IMR-90 (cell line): ENCODE measurements at regions not wholly inside any gene's neighbourhood (a gene's known extent, or its start where the extent isn't known, plus 50 kb on each side); places are given as distances from the start of the nearest gene placed in this dataset.

Experiments
- ATAC-seq: fragments of 200-7000 bp; cut with Tn5 transposase; 2 replicates; pipeline ENCODE4 v1.9.1; 2020; ENCODE audit warnings: low read depth, mild to moderate bottlenecking, moderate library complexity
- BruUV-seq: library from RNA; stranded (reverse); fragments of 400-500 nt; replicated peaks from 2 replicates; lab custom pipeline; 2021; lab: Mats Ljungman, UMichigan
- CTCF ChIA-PET: fragments of 300-600 bp; formaldehyde crosslinking; extraction: SDS; loops from one replicate; lab custom pipeline; 2021; ENCODE audit warnings: antibody characterized with exemption; lab: Yijun Ruan, JAX
- POLR2A ChIA-PET: fragments of 300-600 bp; sonication (Branson Sonifier 250); formaldehyde crosslinking; loops from one replicate; lab custom pipeline; 2022; ENCODE audit warnings: antibody characterized with exemption; ENCODE audit not compliant: unreplicated experiment; lab: Charles Lee
- DNase-seq: peaks from one replicate; pipeline ENCODE4 v3.0.0; 2013
- H2AFZ ChIP-seq: replicated peaks from 2 replicates; pipeline ENCODE3; 2013; ENCODE audit warnings: low read length, mild to moderate bottlenecking; ENCODE audit not compliant: poor library complexity
- H2AK5ac ChIP-seq: 2 replicates; pipeline ENCODE4 v1.6.1; 2013; ENCODE audit warnings: low read depth, low read length, inconsistent platforms
- H2AK9ac ChIP-seq: replicated peaks from 2 replicates; pipeline ENCODE3; 2013; ENCODE audit warnings: mild to moderate bottlenecking, low read depth, low read length, moderate library complexity; ENCODE audit not compliant: poor library complexity
- H2BK120ac ChIP-seq: 2 replicates; pipeline ENCODE4 v1.6.1; 2013; ENCODE audit warnings: low read depth, low read length, inconsistent platforms
- H2BK15ac ChIP-seq: 3 replicates; pipeline ENCODE4 v1.6.1; 2013; ENCODE audit warnings: low read depth, low read length, inconsistent platforms
- H2BK20ac ChIP-seq: 2 replicates; pipeline ENCODE4 v1.6.1; 2013; ENCODE audit warnings: low read depth, mild to moderate bottlenecking, inconsistent platforms, low read length, moderate library complexity
- H2BK5ac ChIP-seq: 2 replicates; pipeline ENCODE4 v1.6.1; 2013; ENCODE audit warnings: mild to moderate bottlenecking, low read depth, low read length, inconsistent platforms; ENCODE audit not compliant: poor library complexity, severe bottlenecking
- H3K14ac ChIP-seq: replicated peaks from 2 replicates; pipeline ENCODE4 v1.6.1; 2013; ENCODE audit warnings: low read depth, low read length, inconsistent platforms
- H3K18ac ChIP-seq: 2 replicates; pipeline ENCODE4 v1.6.1; 2013; ENCODE audit warnings: low read depth, low read length, control low read depth
- H3K23ac ChIP-seq: 2 replicates; pipeline ENCODE4 v1.6.1; 2013; ENCODE audit warnings: low read depth, low read length, inconsistent platforms
- H3K27ac ChIP-seq: 2 replicates; pipeline ENCODE4 v1.5.1; 2013; ENCODE audit warnings: mild to moderate bottlenecking, control low read depth, low read length; ENCODE audit not compliant: insufficient read depth
- H3K27me3 ChIP-seq: 2 replicates; pipeline ENCODE4 v1.6.1; 2013; ENCODE audit warnings: low read length; ENCODE audit not compliant: control insufficient read depth, insufficient read depth
- H3K36me3 ChIP-seq: 2 replicates; pipeline ENCODE4 v1.6.1; 2013; ENCODE audit warnings: low read length, mixed read lengths; ENCODE audit not compliant: control insufficient read depth, insufficient read depth
- H3K4ac ChIP-seq: 2 replicates; pipeline ENCODE4 v1.6.1; 2013; ENCODE audit warnings: low read depth, low read length, inconsistent platforms
- H3K4me1 ChIP-seq: 2 replicates; pipeline ENCODE4 v1.6.1; 2013; ENCODE audit warnings: low read length, mixed read lengths; ENCODE audit not compliant: control insufficient read depth, insufficient read depth
- H3K4me2 ChIP-seq: 2 replicates; pipeline ENCODE4 v1.6.1; 2013; ENCODE audit warnings: low read depth, mild to moderate bottlenecking, control low read depth, low read length, moderate library complexity
- H3K4me3 ChIP-seq: 2 replicates; pipeline ENCODE4 v1.5.1; 2013; ENCODE audit warnings: low read depth, mild to moderate bottlenecking, control low read depth, low read length, moderate library complexity; ENCODE audit not compliant: insufficient read depth
- H3K56ac ChIP-seq: 2 replicates; pipeline ENCODE4 v1.6.1; 2013; ENCODE audit warnings: low read length, inconsistent platforms; ENCODE audit not compliant: insufficient read depth; ENCODE audit errors: extremely low read depth
- H3K79me1 ChIP-seq, 2 experiments: 2 replicates each; pipeline ENCODE4 v1.6.1; 2013; ENCODE audit warnings: low read length in 2 of 2, inconsistent platforms in 1 of 2, low read depth in 1 of 2
- H3K9ac ChIP-seq: 2 replicates; pipeline ENCODE4 v1.6.1; 2013; ENCODE audit warnings: low read depth, low read length, control low read depth
- H3K9me1 ChIP-seq: 2 replicates; pipeline ENCODE4 v1.6.1; 2013; ENCODE audit warnings: low read length, inconsistent platforms; ENCODE audit not compliant: insufficient read depth
- H3K9me3 ChIP-seq: 2 replicates; pipeline ENCODE4 v1.6.1; 2013; ENCODE audit warnings: low read length; ENCODE audit not compliant: control insufficient read depth, insufficient read depth
- H4K20me1 ChIP-seq: 2 replicates; pipeline ENCODE4 v1.6.1; 2013; ENCODE audit warnings: low read length, inconsistent platforms; ENCODE audit not compliant: insufficient read depth
- H4K5ac ChIP-seq: 2 replicates; pipeline ENCODE4 v1.6.1; 2013; ENCODE audit warnings: mild to moderate bottlenecking, low read depth, low read length, control low read depth
- H4K8ac ChIP-seq, 2 experiments: 2 replicates each; pipeline ENCODE4 v1.6.1; 2013; ENCODE audit warnings: low read depth in 2 of 2, low read length in 2 of 2, control low read depth in 1 of 2, inconsistent platforms in 1 of 2
- H4K91ac ChIP-seq: 2 replicates; pipeline ENCODE4 v1.6.1; 2013; ENCODE audit warnings: low read depth, low read length, inconsistent platforms; ENCODE audit not compliant: insufficient read depth
- BHLHE40 ChIP-seq: fragments of 150-350 bp; IDR thresholded peaks from 2 replicates; pipeline ENCODE4 v1.6.1; 2016; ENCODE audit warnings: mild to moderate bottlenecking, low read depth, low read length
- CHD1 ChIP-seq: IDR thresholded peaks from 2 replicates; pipeline ENCODE4 v1.6.1; 2012; ENCODE audit warnings: low read depth, low read length, improper control_type of control experiment
- FOS ChIP-seq: fragments of 150-350 bp; IDR thresholded peaks from 2 replicates; pipeline ENCODE4 v1.6.1; 2016; ENCODE audit warnings: low read depth, low read length
- MAZ ChIP-seq: IDR thresholded peaks from 2 replicates; pipeline ENCODE4 v1.6.1; 2012; ENCODE audit warnings: low read depth, mild to moderate bottlenecking, low read length, improper control_type of control experiment, moderate library complexity, borderline replicate concordance
- MXI1 ChIP-seq: IDR thresholded peaks from 2 replicates; pipeline ENCODE4 v1.6.1; 2012; ENCODE audit warnings: low read depth, mild to moderate bottlenecking, low read length, moderate library complexity, borderline replicate concordance
- POLR2A ChIP-seq: IDR thresholded peaks from 2 replicates; pipeline ENCODE4 v1.6.1; 2012; ENCODE audit warnings: mild to moderate bottlenecking, low read depth, low read length
- RCOR1 ChIP-seq: IDR thresholded peaks from 2 replicates; pipeline ENCODE4 v1.6.1; 2012; ENCODE audit warnings: mild to moderate bottlenecking, low read length, improper control_type of control experiment; ENCODE audit not compliant: insufficient replicate concordance
- RFX5 ChIP-seq: IDR thresholded peaks from 2 replicates; pipeline ENCODE4 v1.8.0; 2012; ENCODE audit warnings: low read depth, mild to moderate bottlenecking, low read length, moderate library complexity
- WGBS, 2 experiments: methylation state at CpG; one replicate each; pipeline versions ENCODE4 v1.1.5 to v1.1.7; 2013; ENCODE audit warnings: missing lambda C conversion rate in 2 of 2; ENCODE audit not compliant: insufficient read length in 1 of 2; ENCODE audit errors: extremely low coverage in 2 of 2; 5-methylcytosine and 5-hydroxymethylcytosine counted together
- dilution Hi-C: fragments of 300-500 bp; cut with HindIII; formaldehyde crosslinking; loops from one replicate; pipeline ENCODE4 v1.14.3; 2018; ENCODE audit warnings: low sequenced_read_pairs; ENCODE audit not compliant: unreplicated experiment
- in situ Hi-C: fragments of 300-500 bp; cut with MboI; formaldehyde crosslinking; loops from 3 replicates; pipeline ENCODE4 v1.14.3; 2019; ENCODE audit warnings: low sequenced_read_pairs, inconsistent platforms, mixed read lengths
- intact Hi-C: fragments of 100-400 bp; cut with micrococcal nuclease; formaldehyde crosslinking; loops from 2 replicates; pipeline ENCODE4 v1.10.0; 2022
- TF ChIP-seq, protein P1 (sequence below): fragments of 150-350 bp; IDR thresholded peaks from 2 replicates; pipeline ENCODE4 v1.6.1; 2016; ENCODE audit warnings: low read depth, mild to moderate bottlenecking, low read length, moderate library complexity, borderline replicate concordance
- TF ChIP-seq, protein P2 (sequence below): fragments of 150-350 bp; IDR thresholded peaks from 2 replicates; pipeline ENCODE4 v1.6.1; 2017; ENCODE audit warnings: mild to moderate bottlenecking, antibody characterized with exemption, low read length, low read depth
- TF ChIP-seq, protein P3 (sequence below): conservative IDR thresholded peaks from 2 replicates; pipeline ENCODE4 v1.5.1; 2012; ENCODE audit warnings: mild to moderate bottlenecking, low read depth, low read length, improper control_type of control experiment

DNA sequence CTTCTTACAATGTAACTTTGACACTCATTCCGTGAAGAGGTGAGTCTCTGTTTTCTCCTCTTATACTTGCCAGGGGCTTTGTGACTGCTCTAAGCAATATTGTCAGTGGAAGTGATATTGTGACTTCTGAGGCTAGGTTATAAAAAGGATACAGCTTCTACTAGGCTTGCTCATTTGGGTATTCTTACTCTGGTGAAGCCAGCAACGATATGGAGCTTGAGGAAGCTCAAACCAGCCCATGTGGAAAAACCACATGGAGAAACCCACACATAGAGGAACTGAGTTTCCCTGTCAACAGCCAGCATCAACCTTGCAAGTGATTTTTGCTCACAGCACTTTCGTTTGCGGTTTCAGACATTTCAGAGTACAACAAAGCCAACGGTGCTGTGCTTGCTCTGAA lies 149.6 kb upstream of the SEMA3E start:
- Histone ChIP-seq H3K4me2 (no peak overlapping the region), H4K5ac (no peak overlapping the region), H4K8ac (no peak overlapping the region), H3K4me1 (no peaks in the 10 kb centered on the region), H4K20me1 (no peaks in the 10 kb centered on the region), H2AFZ (no peak overlapping the region), H3K23ac (no peak overlapping the region), H3K27me3 (no peaks in the 10 kb centered on the region), H4K91ac (no peak overlapping the region), H3K4me3 (no peak overlapping the region), H2BK5ac (no peak overlapping the region), H3K14ac (no peak overlapping the region), H3K36me3 (no peaks in the 10 kb centered on the region), H3K9me1 (no peaks in the 10 kb centered on the region), H2AK5ac (no peak overlapping the region), H2AK9ac (no peak overlapping the region), H2BK120ac (no peak overlapping the region), H3K27ac (no peak overlapping the region), H2BK15ac (no peak overlapping the region), H3K79me1 (no peaks in the 10 kb centered on the region), H3K18ac (no peak overlapping the region), H3K4ac (no peak overlapping the region), H3K9ac (no peak overlapping the region), H3K9me3 (no peaks in the 10 kb centered on the region), H3K56ac (no peak overlapping the region), H2BK20ac (no peak overlapping the region)
- DNase-seq (no peak), ATAC-seq (no peak)
- no TSS peak for BruUV-seq
- intact Hi-C loops = no loop called here
- dilution Hi-C loops = no loop called here
- CTCF ChIA-PET = interaction anchor here (0.6 kb wide), 1 partner anchor 64 kb away, joined by 3 read pairs; no protein-coding TSS in a partner anchor
- TF ChIP-seq FOS (no peak), POLR2A (no peak), RFX5 (no peak), BHLHE40 (no peak), MAZ (no peak), RCOR1 (no peak), MXI1 (no peak), CHD1 (no peak)
- TF ChIP-seq, protein P1, sequence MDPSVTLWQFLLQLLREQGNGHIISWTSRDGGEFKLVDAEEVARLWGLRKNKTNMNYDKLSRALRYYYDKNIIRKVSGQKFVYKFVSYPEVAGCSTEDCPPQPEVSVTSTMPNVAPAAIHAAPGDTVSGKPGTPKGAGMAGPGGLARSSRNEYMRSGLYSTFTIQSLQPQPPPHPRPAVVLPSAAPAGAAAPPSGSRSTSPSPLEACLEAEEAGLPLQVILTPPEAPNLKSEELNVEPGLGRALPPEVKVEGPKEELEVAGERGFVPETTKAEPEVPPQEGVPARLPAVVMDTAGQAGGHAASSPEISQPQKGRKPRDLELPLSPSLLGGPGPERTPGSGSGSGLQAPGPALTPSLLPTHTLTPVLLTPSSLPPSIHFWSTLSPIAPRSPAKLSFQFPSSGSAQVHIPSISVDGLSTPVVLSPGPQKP = no peak
- TF ChIP-seq, protein P2, sequence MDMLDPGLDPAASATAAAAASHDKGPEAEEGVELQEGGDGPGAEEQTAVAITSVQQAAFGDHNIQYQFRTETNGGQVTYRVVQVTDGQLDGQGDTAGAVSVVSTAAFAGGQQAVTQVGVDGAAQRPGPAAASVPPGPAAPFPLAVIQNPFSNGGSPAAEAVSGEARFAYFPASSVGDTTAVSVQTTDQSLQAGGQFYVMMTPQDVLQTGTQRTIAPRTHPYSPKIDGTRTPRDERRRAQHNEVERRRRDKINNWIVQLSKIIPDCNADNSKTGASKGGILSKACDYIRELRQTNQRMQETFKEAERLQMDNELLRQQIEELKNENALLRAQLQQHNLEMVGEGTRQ = no peak
- TF ChIP-seq, protein P3, sequence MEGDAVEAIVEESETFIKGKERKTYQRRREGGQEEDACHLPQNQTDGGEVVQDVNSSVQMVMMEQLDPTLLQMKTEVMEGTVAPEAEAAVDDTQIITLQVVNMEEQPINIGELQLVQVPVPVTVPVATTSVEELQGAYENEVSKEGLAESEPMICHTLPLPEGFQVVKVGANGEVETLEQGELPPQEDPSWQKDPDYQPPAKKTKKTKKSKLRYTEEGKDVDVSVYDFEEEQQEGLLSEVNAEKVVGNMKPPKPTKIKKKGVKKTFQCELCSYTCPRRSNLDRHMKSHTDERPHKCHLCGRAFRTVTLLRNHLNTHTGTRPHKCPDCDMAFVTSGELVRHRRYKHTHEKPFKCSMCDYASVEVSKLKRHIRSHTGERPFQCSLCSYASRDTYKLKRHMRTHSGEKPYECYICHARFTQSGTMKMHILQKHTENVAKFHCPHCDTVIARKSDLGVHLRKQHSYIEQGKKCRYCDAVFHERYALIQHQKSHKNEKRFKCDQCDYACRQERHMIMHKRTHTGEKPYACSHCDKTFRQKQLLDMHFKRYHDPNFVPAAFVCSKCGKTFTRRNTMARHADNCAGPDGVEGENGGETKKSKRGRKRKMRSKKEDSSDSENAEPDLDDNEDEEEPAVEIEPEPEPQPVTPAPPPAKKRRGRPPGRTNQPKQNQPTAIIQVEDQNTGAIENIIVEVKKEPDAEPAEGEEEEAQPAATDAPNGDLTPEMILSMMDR = no peak
- in situ Hi-C loops = no loop called here
- no CpG with 5 or more reads among the region's 5 CpGs for WGBS, 2 experiments
- POLR2A ChIA-PET = no interaction called here
